Vagina (tissue), 2 donors: ENCODE measurements at regions not wholly inside any gene's neighbourhood (a gene's known extent, or its start where the extent isn't known, plus 50 kb on each side); places are given as distances from the start of the nearest gene placed in this dataset.

ENCODE experiments used
- DNase-seq, 2 donors: peaks; one replicate each; pipeline ENCODE4 v3.0.0-alpha.2; 2017; ENCODE audit errors: extremely low spot score in 2 of 2
- H3K27ac ChIP-seq: fragments of 200-600 bp; sonication (generic); one replicate; pipeline ENCODE4 v1.5.1; 2019
- H3K27me3 ChIP-seq: fragments of 200-600 bp; sonication (generic); one replicate; pipeline ENCODE4 v1.5.1; 2019
- H3K36me3 ChIP-seq, 2 donors: fragments of 200-600 bp; sonication (generic); one replicate each; pipeline ENCODE4 v1.5.1; 2017 to 2019
- H3K4me1 ChIP-seq: fragments of 200-600 bp; sonication (generic); one replicate; pipeline ENCODE4 v1.5.1; 2019
- H3K4me3 ChIP-seq, 2 donors: fragments of 200-600 bp; sonication (generic); 1 replicate in 1 of 2; 2 replicates in 1 of 2; pipeline ENCODE4 v1.5.1; 2016 to 2019
- H3K9me3 ChIP-seq: fragments of 200-600 bp; sonication (generic); one replicate; pipeline ENCODE4 v1.5.1; 2019
- POLR2A ChIP-seq, 2 donors: fragments of 450-650 bp; IDR thresholded peaks; one replicate each; pipeline ENCODE4 v1.6.1; 2017; ENCODE audit warnings: antibody characterized with exemption in 2 of 2, mild to moderate bottlenecking in 2 of 2, moderate library complexity in 2 of 2
- POLR2AphosphoS5 ChIP-seq, 2 donors: sonication (generic); formaldehyde crosslinking; IDR thresholded peaks; one replicate each; pipeline ENCODE4 v1.9.0; 2017; ENCODE audit warnings: antibody characterized with exemption in 2 of 2, mild to moderate bottlenecking in 2 of 2, low read depth in 1 of 2; ENCODE audit not compliant: insufficient read depth in 1 of 2
- intact Hi-C: fragments of 100-400 bp; cut with DNase I; formaldehyde crosslinking; loops from one replicate; pipeline ENCODE4 v1.15.1; 2023
- TF ChIP-seq, protein P1 (sequence below), 3 experiments: fragments of 450-650 bp in 2 of 3; fragments of 200-600 bp in 1 of 3; sonication (generic) in 1 of 3; IDR thresholded peaks; one replicate each; pipeline ENCODE4 v1.5.1; 2017 to 2019; ENCODE audit warnings: antibody characterized with exemption in 3 of 3, mild to moderate bottlenecking in 2 of 3, moderate library complexity in 2 of 3

DNA sequence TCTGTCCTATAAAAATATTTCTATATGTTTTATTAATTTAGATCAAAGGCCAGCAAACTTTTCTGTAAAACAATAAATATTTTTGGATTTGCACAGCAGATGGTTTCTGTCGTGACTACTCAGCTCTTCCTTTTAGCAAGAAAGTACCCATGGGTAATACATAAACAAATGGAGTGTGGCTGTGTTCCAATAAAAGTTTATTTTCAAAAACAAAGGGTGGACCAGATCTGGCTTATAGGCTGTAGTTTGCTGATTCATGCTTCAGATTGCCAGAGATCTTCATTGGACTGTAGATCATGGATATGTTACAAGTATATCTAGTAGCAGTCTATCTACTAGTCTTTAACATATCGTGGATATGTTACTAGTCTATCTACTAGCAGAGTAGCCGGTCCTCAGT lies 590.5 kb downstream of the CSNK1G3 start:
- Histone ChIP-seq H3K27me3 (no peaks in the 10 kb centered on the region), H3K27ac (no peak overlapping the region), H3K4me1 (peaks cover 12% of the 10 kb centered on the region), H3K4me3 (no peak overlapping the region), H3K36me3 (no peaks in the 10 kb centered on the region), H3K9me3 (no peaks in the 10 kb centered on the region)
- intact Hi-C loops, result no loop called here
- no peak for DNase-seq
- TF ChIP-seq POLR2AphosphoS5 (IDR thresholded peaks at IDR 0.05; ENCODE audit: insufficient read depth in 1 of 2, low read depth in 1 of 2) (no peak), POLR2A (IDR thresholded peaks at IDR 0.05) (no peak)
- TF ChIP-seq, protein P1, sequence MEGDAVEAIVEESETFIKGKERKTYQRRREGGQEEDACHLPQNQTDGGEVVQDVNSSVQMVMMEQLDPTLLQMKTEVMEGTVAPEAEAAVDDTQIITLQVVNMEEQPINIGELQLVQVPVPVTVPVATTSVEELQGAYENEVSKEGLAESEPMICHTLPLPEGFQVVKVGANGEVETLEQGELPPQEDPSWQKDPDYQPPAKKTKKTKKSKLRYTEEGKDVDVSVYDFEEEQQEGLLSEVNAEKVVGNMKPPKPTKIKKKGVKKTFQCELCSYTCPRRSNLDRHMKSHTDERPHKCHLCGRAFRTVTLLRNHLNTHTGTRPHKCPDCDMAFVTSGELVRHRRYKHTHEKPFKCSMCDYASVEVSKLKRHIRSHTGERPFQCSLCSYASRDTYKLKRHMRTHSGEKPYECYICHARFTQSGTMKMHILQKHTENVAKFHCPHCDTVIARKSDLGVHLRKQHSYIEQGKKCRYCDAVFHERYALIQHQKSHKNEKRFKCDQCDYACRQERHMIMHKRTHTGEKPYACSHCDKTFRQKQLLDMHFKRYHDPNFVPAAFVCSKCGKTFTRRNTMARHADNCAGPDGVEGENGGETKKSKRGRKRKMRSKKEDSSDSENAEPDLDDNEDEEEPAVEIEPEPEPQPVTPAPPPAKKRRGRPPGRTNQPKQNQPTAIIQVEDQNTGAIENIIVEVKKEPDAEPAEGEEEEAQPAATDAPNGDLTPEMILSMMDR (IDR thresholded peaks at IDR 0.05), result no peak

DNA sequence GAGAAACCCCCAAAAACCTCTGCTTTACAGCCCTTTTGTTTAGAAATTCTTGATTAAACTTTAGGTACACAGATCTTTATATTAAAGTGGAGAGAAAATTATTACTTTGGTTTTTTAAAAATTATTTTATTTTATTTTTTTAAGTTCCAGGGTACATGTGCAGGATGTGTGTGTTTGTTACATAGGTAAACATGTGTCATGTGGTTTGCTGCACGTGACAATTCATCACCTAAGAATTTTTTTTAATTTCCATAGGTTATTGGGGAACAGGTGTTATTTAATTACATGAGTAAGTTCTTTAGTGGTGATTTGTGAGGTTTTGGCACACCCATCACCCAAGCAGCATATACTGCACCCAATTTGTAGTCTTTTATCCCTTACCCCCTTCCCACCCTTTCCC lies 581.7 kb downstream of the CSNK1G3 start:
- Histone ChIP-seq H3K36me3 (no peaks in the 10 kb centered on the region), H3K27ac (no peak overlapping the region), H3K9me3 (no peaks in the 10 kb centered on the region), H3K27me3 (no peaks in the 10 kb centered on the region), H3K4me1 (no peaks in the 10 kb centered on the region), H3K4me3 (no peak overlapping the region)
- intact Hi-C loops, result no loop called here
- DNase-seq, result no peak
- no peak for TF ChIP-seq POLR2AphosphoS5 (IDR thresholded peaks at IDR 0.05; ENCODE audit: insufficient read depth in 1 of 2, low read depth in 1 of 2)
- no peak for TF ChIP-seq POLR2A (IDR thresholded peaks at IDR 0.05)
- TF ChIP-seq, protein P1 (IDR thresholded peaks at IDR 0.05), result no peak

DNA sequence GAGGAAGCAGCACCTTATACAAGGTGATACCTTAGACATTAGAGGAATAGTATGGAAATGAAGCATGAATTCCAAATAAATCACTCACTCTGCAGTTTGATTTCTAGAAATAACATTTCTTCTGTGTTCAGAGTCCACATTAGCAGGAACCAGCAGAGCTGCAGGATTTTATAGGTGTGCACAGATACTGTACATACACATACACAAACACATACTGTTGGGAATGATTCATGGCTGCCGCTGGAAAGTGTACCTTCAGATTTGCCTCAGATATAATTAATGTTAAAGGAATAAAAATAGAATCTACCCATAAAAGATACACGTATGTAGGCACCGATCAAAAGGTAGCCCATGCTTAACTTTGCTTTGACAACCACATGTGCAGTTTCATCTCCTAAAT lies 578.1 kb downstream of the CSNK1G3 start:
- H3K36me3 ChIP-seq, result no peaks in the 10 kb centered on the region
- H3K4me3 ChIP-seq, result no peak overlapping the region
- no peaks in the 10 kb centered on the region for H3K4me1 ChIP-seq
- no peaks in the 10 kb centered on the region for H3K27me3 ChIP-seq
- H3K27ac ChIP-seq, result no peak overlapping the region
- no peak for DNase-seq
- no peak for TF ChIP-seq POLR2A (IDR thresholded peaks at IDR 0.05)
- TF ChIP-seq, protein P1 (IDR thresholded peaks at IDR 0.05), result no peak
- no peak for TF ChIP-seq POLR2AphosphoS5 (IDR thresholded peaks at IDR 0.05; ENCODE audit: insufficient read depth in 1 of 2, low read depth in 1 of 2)
- no peaks in the 10 kb centered on the region for H3K9me3 ChIP-seq
- intact Hi-C loops, result no loop called here

DNA sequence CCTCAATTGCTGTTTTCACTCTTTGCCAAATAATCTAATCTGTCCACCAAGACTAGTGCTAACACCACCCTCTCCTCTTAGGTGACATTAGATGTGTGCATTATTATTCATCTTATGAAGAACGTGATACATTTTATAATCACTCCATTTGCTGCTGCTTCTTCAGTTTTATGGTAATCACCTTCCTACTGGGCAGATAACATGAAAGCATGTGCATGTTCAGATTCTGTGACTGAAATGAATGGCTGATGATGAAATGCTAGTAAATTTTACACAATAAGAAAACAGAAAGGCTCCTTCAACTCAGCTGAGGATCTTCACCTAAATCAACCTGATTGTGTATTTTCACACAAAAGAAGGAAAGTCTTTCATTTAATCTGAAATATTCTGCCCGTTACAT lies 577.6 kb downstream of the CSNK1G3 start:
- H3K27me3 ChIP-seq, result no peaks in the 10 kb centered on the region
- TF ChIP-seq, protein P1 (IDR thresholded peaks at IDR 0.05), result no peak
- TF ChIP-seq POLR2A (IDR thresholded peaks at IDR 0.05) (no peak), POLR2AphosphoS5 (IDR thresholded peaks at IDR 0.05; ENCODE audit: insufficient read depth in 1 of 2, low read depth in 1 of 2) (no peak)
- DNase-seq, result no peak

DNA sequence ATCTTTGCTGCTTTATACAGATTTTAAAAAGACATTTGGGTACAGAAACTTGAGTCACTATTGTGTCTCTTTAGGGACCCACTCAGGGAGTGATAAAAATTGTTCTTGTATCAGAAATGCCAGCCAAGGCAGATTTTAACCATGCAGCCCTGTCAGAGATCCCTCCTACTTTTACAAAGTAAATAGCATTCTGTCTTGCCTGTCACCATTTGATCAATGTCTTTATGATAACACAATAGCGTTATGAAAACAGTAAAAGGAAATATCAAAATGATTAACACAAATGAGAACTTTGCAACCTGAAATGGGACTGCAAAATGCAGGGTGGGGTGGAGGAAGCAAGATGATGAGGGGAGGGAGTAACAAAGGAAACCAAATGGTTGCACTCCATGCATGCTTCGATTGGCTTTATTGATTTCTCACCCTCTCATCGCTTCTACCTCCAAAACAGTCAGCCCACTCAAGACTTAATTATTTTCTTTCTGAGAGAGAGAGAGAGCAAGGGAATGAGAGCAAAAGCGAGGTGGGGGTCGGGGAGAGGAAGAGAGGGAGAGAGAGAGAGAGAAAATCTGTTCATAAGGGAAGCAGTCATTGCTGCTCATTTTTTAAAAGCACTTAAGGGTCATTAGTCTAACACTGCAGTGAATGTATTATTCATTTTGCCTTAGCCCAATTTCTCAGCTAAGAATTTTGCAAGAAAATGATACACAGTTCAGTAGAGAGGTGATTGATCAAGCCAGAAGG lies 576.5 kb downstream of the CSNK1G3 start:
- H3K4me3 ChIP-seq, result no peak overlapping the region
- H3K9me3 ChIP-seq, result no peaks in the 10 kb centered on the region
- H3K27ac ChIP-seq, result no peak overlapping the region
- TF ChIP-seq, protein P1 (IDR thresholded peaks at IDR 0.05), result no peak
- TF ChIP-seq POLR2A (IDR thresholded peaks at IDR 0.05) (no peak), POLR2AphosphoS5 (IDR thresholded peaks at IDR 0.05; ENCODE audit: insufficient read depth in 1 of 2, low read depth in 1 of 2) (no peak)
- DNase-seq, result no peak
- H3K4me1 ChIP-seq, result no peaks in the 10 kb centered on the region
- H3K36me3 ChIP-seq, result no peaks in the 10 kb centered on the region
- intact Hi-C loops, result no loop called here
- H3K27me3 ChIP-seq, result no peaks in the 10 kb centered on the region

More for the DNA sequence above, 577.6 kb downstream of the CSNK1G3 start:
- Histone ChIP-seq H3K4me3 (no peak overlapping the region), H3K36me3 (no peaks in the 10 kb centered on the region), H3K4me1 (no peaks in the 10 kb centered on the region), H3K27ac (no peak overlapping the region), H3K9me3 (no peaks in the 10 kb centered on the region)
- intact Hi-C loops, result no loop called here
